Activated CD8-positive, alpha-beta memory T cell treated with anti-CD3 and anti-CD28 coated beads, Interleukin-2, amount 50 U/mL, for 48 hours (primary cell): ENCODE measurements at regions not wholly inside any gene's neighbourhood (a gene's known extent, or its start where the extent isn't known, plus 50 kb on each side); places are given as distances from the start of the nearest gene placed in this dataset.

Experiments used
- DNase-seq: peaks from one replicate; pipeline ENCODE4 v3.0.0-alpha.2; 2020

GRCh38 chr16:13554005-13554404 is 365.9 kb upstream of the ERCC4 start:
- DNase-seq: no peak

GRCh38 chr16:13554643-13555042 is 365.3 kb upstream of the ERCC4 start:
- DNase-seq: no peak

GRCh38 chr16:13557418-13557817 is 362.5 kb upstream of the ERCC4 start:
- no peak for DNase-seq

- no peak for DNase-seq
Measured at GRCh38 chr16:13558752-13559151, 361.2 kb upstream of the ERCC4 start.

- no peak for DNase-seq
Measured at GRCh38 chr16:13559624-13560023, 360.3 kb upstream of the ERCC4 start.

GRCh38 chr16:13560151-13560550 is 359.8 kb upstream of the ERCC4 start:
- DNase-seq: no peak

GRCh38 chr16:13561291-13562070 is 358.5 kb upstream of the ERCC4 start:
- no peak for DNase-seq

GRCh38 chr16:13568803-13569202 is 351.2 kb upstream of the ERCC4 start:
- DNase-seq: no peak

- DNase-seq: no peak
Measured at GRCh38 chr16:13569986-13570385, 350.0 kb upstream of the ERCC4 start.

- DNase-seq: no peak
Measured at GRCh38 chr16:13571036-13571435, 348.9 kb upstream of the ERCC4 start.

- no peak for DNase-seq
Measured at GRCh38 chr16:13573903-13574302, 346.1 kb upstream of the ERCC4 start.

GRCh38 chr16:13586051-13586450 is 333.9 kb upstream of the ERCC4 start:
- no peak for DNase-seq

GRCh38 chr16:13587181-13587580 is 332.8 kb upstream of the ERCC4 start:
- no peak for DNase-seq

- DNase-seq: no peak
Measured at GRCh38 chr16:13594823-13595222, 325.1 kb upstream of the ERCC4 start.

- no peak for DNase-seq
Measured at GRCh38 chr16:13606804-13607203, 313.1 kb upstream of the ERCC4 start.

GRCh38 chr16:13607289-13607688 is 312.7 kb upstream of the ERCC4 start:
- DNase-seq: no peak

- no peak for DNase-seq
Measured at GRCh38 chr16:13611596-13611995, 308.4 kb upstream of the ERCC4 start.

GRCh38 chr16:13612623-13613022 is 307.3 kb upstream of the ERCC4 start:
- DNase-seq: no peak

- DNase-seq: no peak
Measured at GRCh38 chr16:13613165-13613564, 306.8 kb upstream of the ERCC4 start.

- no peak for DNase-seq
Measured at GRCh38 chr16:13621639-13622038, 298.3 kb upstream of the ERCC4 start.

- DNase-seq: no peak
Measured at GRCh38 chr16:13628156-13628555, 291.8 kb upstream of the ERCC4 start.

- no peak for DNase-seq
Measured at GRCh38 chr16:13629704-13630103, 290.2 kb upstream of the ERCC4 start.

- no peak for DNase-seq
Measured at GRCh38 chr16:13630374-13630773, 289.6 kb upstream of the ERCC4 start.

- DNase-seq: no peak
Measured at GRCh38 chr16:13631213-13631767, 288.7 kb upstream of the ERCC4 start.

- DNase-seq: no peak
Measured at GRCh38 chr16:13631916-13632315, 288.0 kb upstream of the ERCC4 start.
